Retinal pigment epithelial cell (primary cell): ENCODE measurements at regions not wholly inside any gene's neighbourhood (a gene's known extent, or its start where the extent isn't known, plus 50 kb on each side); places are given as distances from the start of the nearest gene placed in this dataset.
A peak's percentile ranks its signal among the peaks of the same experiment; 100 is the strongest.

Experiments used
- DNase-seq: peaks from one replicate; pipeline ENCODE4 v3.0.0-alpha.2; 2010; ENCODE audit warnings: low read depth
- H3K4me3 ChIP-seq: 2 replicates; pipeline ENCODE4 v1.5.1; 2011; ENCODE audit warnings: mild to moderate bottlenecking, low read length, control low read depth, moderate library complexity
- TF ChIP-seq, protein P1 (sequence below): conservative IDR thresholded peaks from 2 replicates; pipeline ENCODE4 v1.5.1; 2011; ENCODE audit warnings: low read depth, low read length, control low read depth, inconsistent platforms

- TF ChIP-seq, protein P1, sequence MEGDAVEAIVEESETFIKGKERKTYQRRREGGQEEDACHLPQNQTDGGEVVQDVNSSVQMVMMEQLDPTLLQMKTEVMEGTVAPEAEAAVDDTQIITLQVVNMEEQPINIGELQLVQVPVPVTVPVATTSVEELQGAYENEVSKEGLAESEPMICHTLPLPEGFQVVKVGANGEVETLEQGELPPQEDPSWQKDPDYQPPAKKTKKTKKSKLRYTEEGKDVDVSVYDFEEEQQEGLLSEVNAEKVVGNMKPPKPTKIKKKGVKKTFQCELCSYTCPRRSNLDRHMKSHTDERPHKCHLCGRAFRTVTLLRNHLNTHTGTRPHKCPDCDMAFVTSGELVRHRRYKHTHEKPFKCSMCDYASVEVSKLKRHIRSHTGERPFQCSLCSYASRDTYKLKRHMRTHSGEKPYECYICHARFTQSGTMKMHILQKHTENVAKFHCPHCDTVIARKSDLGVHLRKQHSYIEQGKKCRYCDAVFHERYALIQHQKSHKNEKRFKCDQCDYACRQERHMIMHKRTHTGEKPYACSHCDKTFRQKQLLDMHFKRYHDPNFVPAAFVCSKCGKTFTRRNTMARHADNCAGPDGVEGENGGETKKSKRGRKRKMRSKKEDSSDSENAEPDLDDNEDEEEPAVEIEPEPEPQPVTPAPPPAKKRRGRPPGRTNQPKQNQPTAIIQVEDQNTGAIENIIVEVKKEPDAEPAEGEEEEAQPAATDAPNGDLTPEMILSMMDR: no peak
- DNase-seq: no peak
- no peak overlapping the region for H3K4me3 ChIP-seq
These were observed 54.8 kb downstream of the NOG start for GRCh38 chr17:56648321-56648720.

DNA sequence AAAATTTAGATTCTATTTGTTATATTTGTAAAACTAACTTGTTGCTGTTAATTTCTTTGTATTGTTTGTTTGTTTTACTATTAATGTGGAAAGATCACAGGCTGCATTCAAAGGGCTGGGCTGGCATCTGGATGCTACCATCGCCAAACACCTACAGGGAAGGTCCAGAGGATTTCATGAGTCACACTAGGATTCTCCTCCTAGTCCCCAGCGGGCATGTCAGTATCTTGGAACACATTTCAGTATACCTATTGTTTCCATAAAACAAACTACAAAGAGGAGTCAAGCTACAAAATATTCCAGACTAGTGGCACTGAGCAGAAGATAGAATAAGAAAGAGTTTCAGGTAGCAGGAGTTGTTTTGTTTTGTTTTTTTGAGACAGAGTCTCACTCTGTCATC is 55.3 kb downstream of the NOG start:
- DNase-seq: no peak
- no peak overlapping the region for H3K4me3 ChIP-seq
- TF ChIP-seq, protein P1: no peak

- H3K4me3 ChIP-seq: no peak overlapping the region
- TF ChIP-seq, protein P1: no peak
- DNase-seq: no peak
These were observed 59.1 kb downstream of the NOG start for GRCh38 chr17:56652628-56653027.

- no peak for DNase-seq
- H3K4me3 ChIP-seq: no peak overlapping the region
- TF ChIP-seq, protein P1: peak; percentile 84
These were observed 60.4 kb downstream of the NOG start for GRCh38 chr17:56653877-56654276.

- TF ChIP-seq, protein P1: no peak
- peak; percentile 81 for DNase-seq
- no peak overlapping the region for H3K4me3 ChIP-seq
These were observed 63.3 kb downstream of the NOG start for GRCh38 chr17:56656701-56657327.

DNA sequence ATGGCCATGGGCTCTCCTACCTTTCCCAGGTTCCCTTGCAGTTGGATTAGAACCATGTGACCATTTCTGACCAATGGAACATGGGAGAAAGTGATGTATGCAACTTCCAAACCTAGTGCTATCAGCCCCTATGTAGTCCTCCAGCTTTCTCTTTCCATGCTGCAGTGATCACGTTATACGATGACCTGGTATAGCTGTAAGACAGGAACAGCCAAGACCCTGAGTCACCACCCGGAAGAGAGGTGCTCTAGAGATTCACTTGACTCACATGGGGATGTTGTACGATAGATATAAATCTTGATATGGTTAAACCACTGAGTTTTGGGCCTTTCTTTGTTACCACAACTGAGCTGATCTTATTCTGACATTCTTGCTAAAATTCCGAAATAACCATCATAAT is 65.1 kb downstream of the NOG start:
- no peak for DNase-seq
- TF ChIP-seq, protein P1: no peak
- no peak overlapping the region for H3K4me3 ChIP-seq

DNA sequence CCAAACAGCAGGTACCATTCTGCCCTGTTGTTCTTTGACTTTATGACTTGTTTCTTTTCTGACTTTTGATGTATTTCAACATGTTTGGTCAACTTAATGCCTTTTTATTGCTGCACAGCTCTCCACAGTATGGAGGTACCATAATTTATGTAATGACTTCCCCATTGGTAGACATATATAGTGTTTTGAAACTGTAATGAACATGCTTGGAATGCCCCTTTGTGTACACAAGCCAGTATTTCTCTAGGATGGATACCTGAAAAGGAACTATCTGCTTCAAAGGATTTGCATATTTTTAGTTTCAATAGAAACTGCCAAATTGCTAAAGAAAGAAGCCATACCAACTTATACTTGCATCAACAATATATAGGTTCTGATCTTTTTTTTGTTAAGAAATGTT is 66.1 kb downstream of the NOG start:
- TF ChIP-seq, protein P1: no peak
- DNase-seq: no peak

More for the DNA sequence above, 66.1 kb downstream of the NOG start:
- H3K4me3 ChIP-seq: no peak overlapping the region
